ENCODE measurements at regions not wholly inside any gene's neighbourhood (a gene's known extent, or its start where the extent isn't known, plus 50 kb on each side); places are given as distances from the start of the nearest gene placed in this dataset.
"Not testable (repeated sequence)": the region's sequence is repeated elsewhere in the genome, so short reads cannot be mapped to it uniquely, and the experiment has no call there.

DNA sequence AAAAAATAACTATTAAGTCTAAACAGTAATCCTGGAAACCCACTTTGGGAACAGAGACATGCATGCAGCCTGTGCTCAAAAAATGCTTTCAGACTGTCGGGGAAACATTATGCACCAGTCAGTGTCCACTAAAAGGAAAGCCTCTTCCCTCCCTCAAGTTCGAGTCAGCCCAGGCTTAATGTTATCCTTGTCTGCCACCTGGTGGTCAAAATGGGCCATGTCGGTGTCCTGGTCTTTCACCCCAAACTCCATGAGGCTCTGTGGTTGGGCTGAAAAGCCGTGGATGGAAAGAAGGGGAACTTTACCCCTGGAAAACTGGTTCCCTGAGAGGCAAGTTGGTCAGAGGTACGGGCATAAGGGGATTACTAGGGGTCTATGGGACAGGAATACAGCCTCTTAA lies 88.4 kb upstream of the ZNF492 start:
- peak; percentile 50 for DNase-seq (ENCODE audit: low spot score)

DNA sequence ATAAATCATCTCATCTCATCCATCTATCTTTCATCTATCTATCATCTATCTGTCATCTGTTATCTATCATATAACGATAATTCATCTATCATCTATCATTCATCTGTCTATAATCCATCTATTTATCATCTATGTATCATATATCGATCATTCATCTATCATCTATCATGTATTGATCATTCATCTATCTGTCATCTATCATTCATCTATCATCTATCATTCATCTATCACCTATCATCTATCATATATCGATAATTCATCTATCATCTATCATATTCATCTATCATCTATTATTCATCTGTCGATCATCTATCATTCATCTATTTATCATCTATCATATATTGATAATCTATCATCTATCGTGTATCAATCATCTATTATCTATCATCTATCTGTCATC lies 100.4 kb upstream of the ZNF492 start:
- DNase-seq (ENCODE audit: low spot score), result no peak

DNA sequence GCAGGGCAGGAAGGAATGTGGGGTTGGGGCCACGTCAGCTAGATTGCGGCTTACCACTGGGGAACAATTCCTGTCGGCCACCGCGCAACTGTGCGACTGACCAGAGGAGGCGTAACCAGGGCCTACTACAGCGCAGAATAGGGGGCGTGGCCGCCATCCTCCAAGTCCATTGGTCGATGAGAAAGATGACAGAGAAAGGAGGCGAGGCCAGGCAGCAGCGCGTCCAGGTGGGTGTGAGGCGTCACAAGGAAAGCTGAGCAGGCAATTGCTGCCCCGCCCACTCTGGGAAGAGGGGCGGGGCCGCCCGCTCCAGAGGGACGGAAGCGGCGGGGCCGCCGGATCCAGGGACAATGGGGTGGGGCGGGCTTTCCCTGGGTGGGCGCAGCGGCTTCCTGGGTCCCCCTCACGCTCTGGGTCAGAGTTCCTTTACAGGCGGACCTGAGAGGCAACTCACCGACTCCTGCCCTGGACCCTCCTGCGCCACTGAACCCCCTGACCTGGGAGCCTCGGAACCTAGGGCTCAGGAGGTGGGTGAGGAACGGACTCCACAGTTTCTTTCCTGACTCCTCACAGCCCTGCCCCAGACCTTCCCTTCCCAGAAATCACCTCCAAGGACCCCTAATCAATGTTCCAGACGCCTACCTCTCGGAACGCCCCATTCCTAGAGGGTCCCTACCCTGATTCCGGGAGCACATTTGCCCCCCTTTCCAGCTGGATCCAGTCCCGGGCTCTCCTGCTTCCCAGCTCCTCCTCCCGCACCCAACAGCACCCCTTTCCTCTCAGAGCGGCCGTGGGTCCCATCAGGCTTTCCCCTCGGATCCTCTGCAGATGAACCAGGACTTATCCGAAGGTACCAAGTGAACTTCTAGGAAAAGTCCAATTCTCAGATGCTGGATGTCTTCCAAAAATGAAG lies 101.5 kb upstream of the ZNF492 start:
- no peak for DNase-seq (ENCODE audit: low spot score)

- DNase-seq (ENCODE audit: low spot score), result no peak
These were observed 104.1 kb upstream of the ZNF492 start for GRCh38 chr19:22530042-22530441.

- no peak for DNase-seq (ENCODE audit: low spot score)
These were observed 105.2 kb upstream of the ZNF492 start for GRCh38 chr19:22528956-22529355.

DNA sequence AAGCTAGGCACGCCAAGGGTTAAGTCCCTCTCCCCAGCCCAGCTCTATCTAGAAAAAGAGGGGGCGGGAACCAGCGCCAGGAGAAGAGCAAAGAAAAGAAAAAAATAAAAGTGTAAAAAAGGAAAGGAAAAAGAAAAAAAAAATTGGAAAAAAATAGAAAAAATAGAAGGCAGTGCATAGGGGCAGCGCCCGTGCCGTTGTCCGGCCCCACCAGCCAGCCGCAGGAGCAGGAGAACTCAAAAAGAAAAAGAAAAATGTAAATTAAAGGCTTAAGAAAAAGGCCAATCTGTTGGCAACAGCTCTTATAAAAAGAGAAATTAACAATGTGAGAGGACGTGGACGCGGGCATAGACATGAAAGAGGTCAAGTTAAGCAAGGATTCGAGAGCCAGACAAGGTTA lies 105.4 kb upstream of the ZNF98 start:
- DNase-seq (ENCODE audit: low spot score), result no peak

DNA sequence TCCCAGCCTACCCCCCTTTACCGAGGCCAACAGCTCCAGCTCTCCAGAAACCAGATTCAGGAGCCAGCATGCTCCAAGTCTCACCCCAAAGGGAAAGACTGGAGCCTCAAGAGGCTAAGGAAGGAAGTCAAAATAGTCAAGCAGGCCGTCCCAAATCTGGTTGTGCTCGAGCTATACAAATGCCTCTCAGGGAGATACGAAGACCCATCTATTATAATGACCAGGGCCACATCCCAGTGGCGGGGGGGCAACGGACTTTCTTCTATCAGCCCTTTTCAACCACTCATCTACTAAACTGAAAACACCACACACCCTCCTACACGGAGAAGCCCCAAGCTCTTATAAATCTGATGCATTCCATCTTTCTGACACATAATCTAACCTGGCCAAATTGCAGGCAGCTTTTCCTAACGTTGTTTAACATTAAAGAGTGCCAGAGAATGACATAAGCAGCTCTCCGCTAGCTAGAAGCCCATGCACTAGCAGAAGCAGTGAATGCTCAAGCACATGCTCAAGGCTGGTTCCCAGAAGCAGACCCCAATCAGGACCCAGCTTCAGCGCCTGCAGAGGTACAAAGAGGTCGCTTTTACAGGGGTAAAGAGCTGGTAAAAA lies 104.6 kb upstream of the ZNF98 start:
- no peak for DNase-seq (ENCODE audit: low spot score)

GRCh38 chr19:22523940-22524339 lies 101.8 kb upstream of the ZNF98 start:
- no peak for DNase-seq (ENCODE audit: low spot score)

GRCh38 chr19:22519562-22519961 lies 97.4 kb upstream of the ZNF98 start:
- not testable (repeated sequence) for DNase-seq (ENCODE audit: low spot score)

DNA sequence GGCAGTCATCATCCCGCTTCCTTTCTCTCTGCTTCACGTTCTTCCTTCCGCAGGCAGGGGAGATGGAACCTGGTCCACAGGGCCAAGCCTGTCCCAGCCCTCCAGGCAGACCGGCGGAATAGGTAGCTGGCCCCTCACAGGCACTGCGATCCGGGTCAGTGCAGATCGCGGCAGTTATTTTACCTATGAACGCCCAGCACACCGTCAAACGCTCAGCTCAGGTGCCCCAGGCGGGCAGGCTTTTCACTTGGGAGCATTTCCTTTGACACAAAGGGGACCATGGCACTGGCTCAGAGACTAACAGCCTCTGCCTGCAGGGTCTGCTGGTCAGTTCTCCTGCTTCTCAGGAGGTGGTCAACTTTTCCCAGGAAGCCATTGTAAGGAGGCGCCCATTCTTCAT lies 97.0 kb upstream of the ZNF98 start:
- DNase-seq (ENCODE audit: low spot score), result no peak

GRCh38 chr19:22517496-22518411 lies 95.6 kb upstream of the ZNF98 start:
- no peak for DNase-seq (ENCODE audit: low spot score)

GRCh38 chr19:22515435-22515834 lies 93.3 kb upstream of the ZNF98 start:
- no peak for DNase-seq (ENCODE audit: low spot score)

- no peak for DNase-seq (ENCODE audit: low spot score)
These were observed 81.4 kb upstream of the ZNF98 start for GRCh38 chr19:22503524-22503923.

GRCh38 chr19:22502766-22503165 lies 80.6 kb upstream of the ZNF98 start:
- DNase-seq (ENCODE audit: low spot score), result no peak

GRCh38 chr19:22498831-22499430 lies 76.8 kb upstream of the ZNF98 start:
- not testable (repeated sequence) for DNase-seq (ENCODE audit: low spot score)

DNA sequence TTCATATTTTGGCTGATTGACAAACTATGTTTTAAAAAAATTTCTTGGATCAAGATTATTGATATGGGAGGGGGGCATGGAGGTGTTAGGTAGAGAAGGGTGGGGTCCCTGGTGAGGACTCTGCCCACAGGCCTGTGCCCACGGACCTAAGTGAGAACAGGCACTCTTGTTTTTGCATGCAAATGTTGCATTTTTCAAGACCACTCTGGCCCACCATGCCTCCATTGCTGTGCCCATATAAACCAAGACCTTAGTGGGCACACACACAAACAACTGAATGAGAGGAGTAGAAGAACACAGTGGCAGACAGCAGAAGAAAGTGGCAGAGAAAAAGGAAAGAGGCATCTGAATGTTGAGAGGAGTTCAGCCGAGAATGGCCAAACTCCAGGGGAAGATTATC lies 69.6 kb upstream of the ZNF98 start:
- DNase-seq (ENCODE audit: low spot score), result no peak

DNA sequence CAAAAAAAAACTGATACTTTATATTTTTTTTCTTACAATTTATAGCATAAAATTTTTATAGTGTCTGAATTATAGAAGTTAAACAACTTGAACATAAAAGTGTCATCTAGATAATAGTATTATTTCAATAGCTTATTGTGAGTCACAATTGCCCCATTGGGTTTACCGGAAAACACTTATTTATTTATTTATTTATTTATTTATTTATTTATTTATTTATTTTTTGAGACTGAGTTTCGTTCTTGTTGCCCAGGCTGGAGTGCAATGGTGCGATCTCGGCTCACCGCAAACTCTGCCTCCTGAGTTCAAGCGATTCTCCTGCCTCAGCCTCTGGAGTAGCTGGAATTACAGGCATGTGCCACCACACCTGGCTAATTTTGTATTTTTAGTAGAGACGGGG lies 61.4 kb upstream of the ZNF98 start:
- DNase-seq (ENCODE audit: low spot score), result not testable (repeated sequence)

- DNase-seq (ENCODE audit: low spot score), result no peak
These were observed 50.1 kb upstream of the ZNF98 start for GRCh38 chr19:22472180-22472637.
